Peyer's patch (tissue), 4 donors: ENCODE measurements at regions not wholly inside any gene's neighbourhood (a gene's known extent, or its start where the extent isn't known, plus 50 kb on each side); places are given as distances from the start of the nearest gene placed in this dataset.

Experiments used
- DNase-seq, 3 donors: peaks; one replicate each; pipeline ENCODE4 v3.0.0-alpha.2; 2017 to 2019
- H3K27ac ChIP-seq, 4 donors: fragments of 200-600 bp; sonication (generic); one replicate each; pipeline ENCODE4 v1.5.1; 2016 to 2019
- H3K27me3 ChIP-seq, 2 donors: fragments of 200-600 bp; sonication (generic); one replicate each; pipeline ENCODE4 v1.5.1; 2019
- H3K36me3 ChIP-seq, 3 donors: fragments of 200-600 bp; sonication (generic); one replicate each; pipeline ENCODE4 v1.5.1; 2016 to 2019
- H3K4me1 ChIP-seq, 4 donors: fragments of 200-600 bp; sonication (generic); one replicate each; pipeline ENCODE4 v1.5.1; 2016 to 2019
- H3K4me3 ChIP-seq, 4 donors: fragments of 200-600 bp; sonication (generic); 1 replicate in 3 of 4; 2 replicates in 1 of 4; pipeline ENCODE4 v1.5.1; 2016 to 2019; ENCODE audit warnings: mild to moderate bottlenecking in 1 of 4
- H3K9me3 ChIP-seq, 4 donors: fragments of 200-600 bp; sonication (generic); one replicate each; pipeline ENCODE4 v1.5.1; 2016 to 2019; ENCODE audit warnings: mild to moderate bottlenecking in 1 of 4
- CTCF ChIP-seq, 6 experiments: fragments of 450-650 bp in 4 of 6; fragments of 200-600 bp in 2 of 6; sonication (generic) in 1 of 6; IDR thresholded peaks; one replicate each; pipeline ENCODE4 v1.5.1; 2017 to 2019; ENCODE audit warnings: antibody characterized with exemption in 6 of 6, mild to moderate bottlenecking in 3 of 6, moderate library complexity in 1 of 6
- POLR2A ChIP-seq, 2 donors: fragments of 450-650 bp; IDR thresholded peaks; one replicate each; pipeline ENCODE4 v1.5.1; 2017; ENCODE audit warnings: antibody characterized with exemption in 2 of 2, mild to moderate bottlenecking in 2 of 2, moderate library complexity in 2 of 2

GRCh38 chrX:126027229-126027628 is 138.9 kb downstream of the DCAF12L2 start:
- DNase-seq = no peak
- Histone ChIP-seq H3K27me3 (no peaks in the 10 kb centered on the region), H3K4me1 (no peaks in the 10 kb centered on the region), H3K4me3 (no peak overlapping the region), H3K27ac (no peak overlapping the region), H3K36me3 (no peaks in the 10 kb centered on the region), H3K9me3 (no peaks in the 10 kb centered on the region)
- TF ChIP-seq CTCF (IDR thresholded peaks at IDR 0.05) = no peak
- no peak for TF ChIP-seq POLR2A (IDR thresholded peaks at IDR 0.05)

GRCh38 chrX:126030021-126030420 is 136.1 kb downstream of the DCAF12L2 start:
- no peak for TF ChIP-seq CTCF (IDR thresholded peaks at IDR 0.05)
- no peak for TF ChIP-seq POLR2A (IDR thresholded peaks at IDR 0.05)
- Histone ChIP-seq H3K27me3 (no peaks in the 10 kb centered on the region), H3K9me3 (no peaks in the 10 kb centered on the region), H3K27ac (no peak overlapping the region), H3K36me3 (no peaks in the 10 kb centered on the region), H3K4me3 (no peak overlapping the region), H3K4me1 (no peaks in the 10 kb centered on the region)
- no peak for DNase-seq

GRCh38 chrX:126063984-126064383 is 102.1 kb downstream of the DCAF12L2 start:
- H3K4me1 ChIP-seq = no peaks in the 10 kb centered on the region
- TF ChIP-seq CTCF (IDR thresholded peaks at IDR 0.05) (no peak), POLR2A (IDR thresholded peaks at IDR 0.05) (no peak)
- H3K36me3 ChIP-seq = no peaks in the 10 kb centered on the region
- no peaks in the 10 kb centered on the region for H3K27me3 ChIP-seq
- H3K27ac ChIP-seq = no peak overlapping the region
- DNase-seq = no peak
- H3K9me3 ChIP-seq = no peaks in the 10 kb centered on the region
- no peak overlapping the region for H3K4me3 ChIP-seq

GRCh38 chrX:126064901-126065541 is 101.1 kb downstream of the DCAF12L2 start:
- no peak overlapping the region for H3K27ac ChIP-seq
- H3K9me3 ChIP-seq = no peaks in the 10 kb centered on the region
- H3K36me3 ChIP-seq = no peaks in the 10 kb centered on the region
- no peaks in the 10 kb centered on the region for H3K27me3 ChIP-seq
- no peak for DNase-seq
- H3K4me1 ChIP-seq = no peaks in the 10 kb centered on the region
- TF ChIP-seq POLR2A (IDR thresholded peaks at IDR 0.05) = no peak
- TF ChIP-seq CTCF (IDR thresholded peaks at IDR 0.05) = no peak
- H3K4me3 ChIP-seq = no peak overlapping the region

GRCh38 chrX:126065901-126066660 is 100.0 kb downstream of the DCAF12L2 start:
- H3K4me1 ChIP-seq = no peaks in the 10 kb centered on the region
- DNase-seq = peak in 1 of 3 donors; percentile 38
- no peaks in the 10 kb centered on the region for H3K9me3 ChIP-seq
- no peaks in the 10 kb centered on the region for H3K27me3 ChIP-seq
- no peak overlapping the region for H3K4me3 ChIP-seq
- no peaks in the 10 kb centered on the region for H3K36me3 ChIP-seq
- TF ChIP-seq CTCF (IDR thresholded peaks at IDR 0.05) (no peak), POLR2A (IDR thresholded peaks at IDR 0.05) (no peak)
- no peak overlapping the region for H3K27ac ChIP-seq
